HG03095 (cell line): ENCODE measurements at regions not wholly inside any gene's neighbourhood (a gene's known extent, or its start where the extent isn't known, plus 50 kb on each side); places are given as distances from the start of the nearest gene placed in this dataset.

Experiments used
- ATAC-seq: cut with Tn5 transposase; IDR thresholded peaks from one replicate; pipeline ENCODE4 v1.9.1; 2021; ENCODE audit warnings: moderate library complexity; ENCODE audit not compliant: unreplicated experiment

- ATAC-seq, result no peak
Observed at GRCh38 chr12:65546528-65546927, 268.0 kb downstream of the MSRB3 start.

GRCh38 chr12:65556676-65557437 lies 267.4 kb upstream of the HMGA2 start:
- ATAC-seq, result peak; percentile 99

- ATAC-seq, result no peak
Observed at GRCh38 chr12:65557438-65558181, 266.7 kb upstream of the HMGA2 start.

- ATAC-seq, result no peak
Observed at GRCh38 chr12:65560286-65560685, 264.0 kb upstream of the HMGA2 start.

GRCh38 chr12:65561798-65562382 lies 262.4 kb upstream of the HMGA2 start:
- ATAC-seq, result no peak

GRCh38 chr12:65565601-65566560 lies 258.4 kb upstream of the HMGA2 start:
- ATAC-seq, result no peak

GRCh38 chr12:65566751-65567150 lies 257.5 kb upstream of the HMGA2 start:
- no peak for ATAC-seq

GRCh38 chr12:65567820-65568219 lies 256.5 kb upstream of the HMGA2 start:
- ATAC-seq, result no peak

GRCh38 chr12:65568517-65568916 lies 255.8 kb upstream of the HMGA2 start:
- ATAC-seq, result no peak

GRCh38 chr12:65570451-65571130 lies 253.7 kb upstream of the HMGA2 start:
- ATAC-seq, result no peak

GRCh38 chr12:65574867-65575266 lies 249.4 kb upstream of the HMGA2 start:
- ATAC-seq, result no peak

GRCh38 chr12:65584016-65584415 lies 240.3 kb upstream of the HMGA2 start:
- no peak for ATAC-seq

GRCh38 chr12:65585648-65586602 lies 238.4 kb upstream of the HMGA2 start:
- no peak for ATAC-seq

GRCh38 chr12:65586796-65587195 lies 237.5 kb upstream of the HMGA2 start:
- no peak for ATAC-seq

- ATAC-seq, result no peak
Observed at GRCh38 chr12:65590318-65590717, 234.0 kb upstream of the HMGA2 start.

- no peak for ATAC-seq
Observed at GRCh38 chr12:65592416-65592815, 231.9 kb upstream of the HMGA2 start.

- ATAC-seq, result no peak
Observed at GRCh38 chr12:65593239-65593701, 231.0 kb upstream of the HMGA2 start.

- no peak for ATAC-seq
Observed at GRCh38 chr12:65594409-65594808, 229.9 kb upstream of the HMGA2 start.

GRCh38 chr12:65595016-65595560 lies 229.2 kb upstream of the HMGA2 start:
- ATAC-seq, result no peak
